H7 (cell line): ENCODE measurements at regions not wholly inside any gene's neighbourhood (a gene's known extent, or its start where the extent isn't known, plus 50 kb on each side); places are given as distances from the start of the nearest gene placed in this dataset.

Experiments used
- DNase-seq: peaks from one replicate; pipeline ENCODE4 v3.0.0; 2012
- H3K27me3 ChIP-seq: 2 replicates; pipeline ENCODE4 v1.6.0; 2011; ENCODE audit warnings: mild to moderate bottlenecking, low read length; ENCODE audit not compliant: control insufficient read depth, insufficient read depth
- H3K36me3 ChIP-seq: replicated peaks from 2 replicates; pipeline ENCODE4 v1.5.1; 2011; ENCODE audit warnings: low read length; ENCODE audit not compliant: control insufficient read depth, insufficient read depth
- H3K4me3 ChIP-seq: 2 replicates; pipeline ENCODE4 v1.5.1; 2011; ENCODE audit warnings: low read depth, mild to moderate bottlenecking, control low read depth, low read length, moderate library complexity; ENCODE audit not compliant: insufficient read depth

GRCh38 chr14:86257973-86258372, 728.0 kb downstream of the FLRT2 start:
- no peak for DNase-seq
- no peak overlapping the region for H3K4me3 ChIP-seq
- H3K27me3 ChIP-seq, result no peaks in the 10 kb centered on the region
- H3K36me3 ChIP-seq, result no peaks in the 10 kb centered on the region

- H3K27me3 ChIP-seq, result no peaks in the 10 kb centered on the region
- H3K4me3 ChIP-seq, result no peak overlapping the region
- no peak for DNase-seq
- no peaks in the 10 kb centered on the region for H3K36me3 ChIP-seq
These were observed 713.2 kb downstream of the FLRT2 start for GRCh38 chr14:86243158-86243557.

GRCh38 chr14:86237733-86238132, 707.8 kb downstream of the FLRT2 start:
- DNase-seq, result peak; percentile 5
- Histone ChIP-seq H3K4me3 (no peak overlapping the region), H3K27me3 (no peaks in the 10 kb centered on the region), H3K36me3 (no peaks in the 10 kb centered on the region)

- peak; percentile 5 for DNase-seq
- Histone ChIP-seq H3K27me3 (no peaks in the 10 kb centered on the region), H3K36me3 (no peaks in the 10 kb centered on the region), H3K4me3 (no peak overlapping the region)
These were observed 691.8 kb downstream of the FLRT2 start for GRCh38 chr14:86221755-86222154.

- peak; percentile 50 for DNase-seq
- H3K4me3 ChIP-seq, result no peak overlapping the region
- no peaks in the 10 kb centered on the region for H3K36me3 ChIP-seq
- no peaks in the 10 kb centered on the region for H3K27me3 ChIP-seq
These were observed 691.1 kb downstream of the FLRT2 start for GRCh38 chr14:86221000-86221399.

GRCh38 chr14:86217523-86217922, 687.6 kb downstream of the FLRT2 start:
- Histone ChIP-seq H3K27me3 (no peaks in the 10 kb centered on the region), H3K4me3 (no peak overlapping the region), H3K36me3 (no peaks in the 10 kb centered on the region)
- DNase-seq, result peak; percentile 15

GRCh38 chr14:86203843-86204242, 673.9 kb downstream of the FLRT2 start:
- no peaks in the 10 kb centered on the region for H3K27me3 ChIP-seq
- no peak overlapping the region for H3K4me3 ChIP-seq
- no peaks in the 10 kb centered on the region for H3K36me3 ChIP-seq
- DNase-seq, result no peak

GRCh38 chr14:86196471-86196870, 666.5 kb downstream of the FLRT2 start:
- H3K4me3 ChIP-seq, result no peak overlapping the region

GRCh38 chr14:86193756-86194155, 663.8 kb downstream of the FLRT2 start:
- H3K4me3 ChIP-seq, result no peak overlapping the region
- no peak for DNase-seq
- no peaks in the 10 kb centered on the region for H3K36me3 ChIP-seq
- no peaks in the 10 kb centered on the region for H3K27me3 ChIP-seq

More at GRCh38 chr14:86196471-86196870, 666.5 kb downstream of the FLRT2 start:
- DNase-seq, result no peak
- no peaks in the 10 kb centered on the region for H3K27me3 ChIP-seq
- no peaks in the 10 kb centered on the region for H3K36me3 ChIP-seq

GRCh38 chr14:86179980-86180379, 650.0 kb downstream of the FLRT2 start:
- no peak for DNase-seq
- Histone ChIP-seq H3K36me3 (no peaks in the 10 kb centered on the region), H3K27me3 (no peaks in the 10 kb centered on the region), H3K4me3 (no peak overlapping the region)

- DNase-seq, result no peak
- no peaks in the 10 kb centered on the region for H3K27me3 ChIP-seq
- no peak overlapping the region for H3K4me3 ChIP-seq
- no peaks in the 10 kb centered on the region for H3K36me3 ChIP-seq
These were observed 638.4 kb downstream of the FLRT2 start for GRCh38 chr14:86168371-86168770.

GRCh38 chr14:86166541-86166940, 636.6 kb downstream of the FLRT2 start:
- DNase-seq, result no peak
- Histone ChIP-seq H3K27me3 (no peaks in the 10 kb centered on the region), H3K36me3 (no peaks in the 10 kb centered on the region), H3K4me3 (no peak overlapping the region)

GRCh38 chr14:86153480-86153879, 623.5 kb downstream of the FLRT2 start:
- DNase-seq, result peak; percentile 7
- Histone ChIP-seq H3K27me3 (no peaks in the 10 kb centered on the region), H3K36me3 (no peaks in the 10 kb centered on the region), H3K4me3 (no peak overlapping the region)

GRCh38 chr14:86143248-86143647, 613.3 kb downstream of the FLRT2 start:
- Histone ChIP-seq H3K36me3 (no peaks in the 10 kb centered on the region), H3K27me3 (no peaks in the 10 kb centered on the region), H3K4me3 (no peak overlapping the region)
- no peak for DNase-seq

GRCh38 chr14:86141966-86142365, 612.0 kb downstream of the FLRT2 start:
- H3K36me3 ChIP-seq, result no peaks in the 10 kb centered on the region
- no peak overlapping the region for H3K4me3 ChIP-seq
- no peak for DNase-seq
- H3K27me3 ChIP-seq, result no peaks in the 10 kb centered on the region

- Histone ChIP-seq H3K36me3 (no peaks in the 10 kb centered on the region), H3K27me3 (no peaks in the 10 kb centered on the region), H3K4me3 (no peak overlapping the region)
- no peak for DNase-seq
These were observed 599.5 kb downstream of the FLRT2 start for GRCh38 chr14:86129426-86129825.
